Type B pancreatic cell (in vitro differentiated cells): ENCODE measurements at regions not wholly inside any gene's neighbourhood (a gene's known extent, or its start where the extent isn't known, plus 50 kb on each side); places are given as distances from the start of the nearest gene placed in this dataset.
A peak's percentile ranks its signal among the peaks of the same experiment; 100 is the strongest.

Experiments
- DNase-seq: peaks from one replicate; pipeline ENCODE4 v3.0.0; 2021; ENCODE audit warnings: mixed read lengths; ENCODE audit not compliant: unreplicated experiment; ENCODE audit errors: extremely low spot score
- H3K27ac Mint-ChIP-seq: 2 replicates; pipeline ENCODE4 v1.8.0; 2021; ENCODE audit warnings: mild to moderate bottlenecking, mixed read lengths
- H3K27me3 Mint-ChIP-seq: 2 replicates; pipeline ENCODE4 v1.8.0; 2021; ENCODE audit warnings: mixed read lengths
- H3K36me3 Mint-ChIP-seq: 2 replicates; pipeline ENCODE4 v1.8.0; 2021; ENCODE audit warnings: mixed read lengths
- H3K4me1 Mint-ChIP-seq: one replicate; pipeline ENCODE4 v1.8.0; 2021; ENCODE audit warnings: mixed read lengths; ENCODE audit not compliant: unreplicated experiment
- H3K4me3 Mint-ChIP-seq: 2 replicates; pipeline ENCODE4 v1.8.0; 2021; ENCODE audit warnings: mild to moderate bottlenecking, mixed read lengths
- H3K9me3 Mint-ChIP-seq: 2 replicates; pipeline ENCODE4 v1.8.0; 2021; ENCODE audit warnings: mixed read lengths
- TF ChIP-seq, protein P1 (sequence below): fragments of 200-600 bp; sonication (generic); conservative IDR thresholded peaks from 2 replicates; pipeline ENCODE4 v1.5.0; 2021; ENCODE audit warnings: antibody characterized with exemption, mild to moderate bottlenecking

GRCh38 chr9:90540734-90541133 is 101.9 kb downstream of the DIRAS2 start:
- Mint-ChIP-seq H3K4me1 (no peaks in the 10 kb centered on the region), H3K27ac (no peak overlapping the region), H3K27me3 (no peaks in the 10 kb centered on the region), H3K9me3 (no peaks in the 10 kb centered on the region), H3K4me3 (no peak overlapping the region), H3K36me3 (no peaks in the 10 kb centered on the region)
- no peak for DNase-seq
- TF ChIP-seq, protein P1, sequence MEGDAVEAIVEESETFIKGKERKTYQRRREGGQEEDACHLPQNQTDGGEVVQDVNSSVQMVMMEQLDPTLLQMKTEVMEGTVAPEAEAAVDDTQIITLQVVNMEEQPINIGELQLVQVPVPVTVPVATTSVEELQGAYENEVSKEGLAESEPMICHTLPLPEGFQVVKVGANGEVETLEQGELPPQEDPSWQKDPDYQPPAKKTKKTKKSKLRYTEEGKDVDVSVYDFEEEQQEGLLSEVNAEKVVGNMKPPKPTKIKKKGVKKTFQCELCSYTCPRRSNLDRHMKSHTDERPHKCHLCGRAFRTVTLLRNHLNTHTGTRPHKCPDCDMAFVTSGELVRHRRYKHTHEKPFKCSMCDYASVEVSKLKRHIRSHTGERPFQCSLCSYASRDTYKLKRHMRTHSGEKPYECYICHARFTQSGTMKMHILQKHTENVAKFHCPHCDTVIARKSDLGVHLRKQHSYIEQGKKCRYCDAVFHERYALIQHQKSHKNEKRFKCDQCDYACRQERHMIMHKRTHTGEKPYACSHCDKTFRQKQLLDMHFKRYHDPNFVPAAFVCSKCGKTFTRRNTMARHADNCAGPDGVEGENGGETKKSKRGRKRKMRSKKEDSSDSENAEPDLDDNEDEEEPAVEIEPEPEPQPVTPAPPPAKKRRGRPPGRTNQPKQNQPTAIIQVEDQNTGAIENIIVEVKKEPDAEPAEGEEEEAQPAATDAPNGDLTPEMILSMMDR: no peak

- Mint-ChIP-seq H3K27ac (no peak overlapping the region), H3K4me3 (no peak overlapping the region), H3K4me1 (peaks cover 6% of the 10 kb centered on the region), H3K9me3 (no peaks in the 10 kb centered on the region), H3K36me3 (no peaks in the 10 kb centered on the region), H3K27me3 (no peaks in the 10 kb centered on the region)
- no peak for DNase-seq
- TF ChIP-seq, protein P1: no peak
Observed at GRCh38 chr9:90544488-90544887, 98.1 kb downstream of the DIRAS2 start.

- Mint-ChIP-seq H3K27ac (peak overlapping the region; percentile 44), H3K36me3 (no peaks in the 10 kb centered on the region), H3K4me3 (no peak overlapping the region), H3K27me3 (no peaks in the 10 kb centered on the region), H3K4me1 (peaks cover 6% of the 10 kb centered on the region), H3K9me3 (no peaks in the 10 kb centered on the region)
- no peak for DNase-seq
- TF ChIP-seq, protein P1: no peak
Observed at GRCh38 chr9:90546200-90546599, 96.4 kb downstream of the DIRAS2 start.

- H3K36me3 Mint-ChIP-seq: no peaks in the 10 kb centered on the region
- H3K27ac Mint-ChIP-seq: no peak overlapping the region
- no peaks in the 10 kb centered on the region for H3K27me3 Mint-ChIP-seq
- H3K4me1 Mint-ChIP-seq: peaks cover 6% of the 10 kb centered on the region
- DNase-seq: no peak
- TF ChIP-seq, protein P1: no peak
- no peak overlapping the region for H3K4me3 Mint-ChIP-seq
- no peaks in the 10 kb centered on the region for H3K9me3 Mint-ChIP-seq
Observed at GRCh38 chr9:90547896-90548295, 94.7 kb downstream of the DIRAS2 start.

GRCh38 chr9:90552317-90552716 is 90.3 kb downstream of the DIRAS2 start:
- H3K36me3 Mint-ChIP-seq: no peaks in the 10 kb centered on the region
- no peak for DNase-seq
- H3K27ac Mint-ChIP-seq: no peak overlapping the region
- TF ChIP-seq, protein P1: no peak
- no peaks in the 10 kb centered on the region for H3K27me3 Mint-ChIP-seq
- no peak overlapping the region for H3K4me3 Mint-ChIP-seq
- H3K9me3 Mint-ChIP-seq: no peaks in the 10 kb centered on the region
- peaks cover 3% of the 10 kb centered on the region for H3K4me1 Mint-ChIP-seq
